Aorta (tissue), 5 donors: ENCODE measurements at regions not wholly inside any gene's neighbourhood (a gene's known extent, or its start where the extent isn't known, plus 50 kb on each side); places are given as distances from the start of the nearest gene placed in this dataset.
"Not testable (repeated sequence)": the region's sequence is repeated elsewhere in the genome, so short reads cannot be mapped to it uniquely, and the experiment has no call there.

Experiments used
- ATAC-seq: fragments of 200-7000 bp; cut with Tn5 transposase; one replicate; pipeline ENCODE4 v1.9.1; 2022; ENCODE audit warnings: moderate library complexity; ENCODE audit not compliant: low FRiP score
- DNase-seq, 2 donors: peaks; one replicate each; pipeline ENCODE4 v3.0.0-alpha.2; 2020
- H3K27ac ChIP-seq, 2 donors: one replicate each; pipeline ENCODE4 v1.5.1; 2013; ENCODE audit warnings: low read length in 2 of 2, mild to moderate bottlenecking in 2 of 2, moderate library complexity in 2 of 2, control low read depth in 1 of 2, inconsistent platforms in 1 of 2, low read depth in 1 of 2
- H3K27me3 ChIP-seq, 2 donors: one replicate each; pipeline ENCODE4 v1.6.1; 2013; ENCODE audit warnings: control low read depth in 1 of 2, low read length in 1 of 2, mild to moderate bottlenecking in 1 of 2, moderate library complexity in 1 of 2; ENCODE audit not compliant: insufficient read depth in 2 of 2, control insufficient read depth in 1 of 2
- H3K36me3 ChIP-seq, 2 donors: one replicate each; pipeline ENCODE4 v1.6.1; 2013; ENCODE audit warnings: control low read depth in 1 of 2, low read length in 1 of 2, mild to moderate bottlenecking in 1 of 2; ENCODE audit not compliant: insufficient read depth in 2 of 2, control insufficient read depth in 1 of 2
- H3K4me1 ChIP-seq, 2 donors: one replicate each; pipeline ENCODE4 v1.6.1; 2013; ENCODE audit warnings: low read length in 2 of 2, control low read depth in 1 of 2, mild to moderate bottlenecking in 1 of 2, moderate library complexity in 1 of 2; ENCODE audit not compliant: insufficient read depth in 2 of 2, control insufficient read depth in 1 of 2
- H3K4me3 ChIP-seq, 2 donors: one replicate each; pipeline ENCODE4 v1.5.1; 2013; ENCODE audit warnings: low read length in 2 of 2, control low read depth in 1 of 2, mild to moderate bottlenecking in 1 of 2
- H3K9me3 ChIP-seq: one replicate; pipeline ENCODE4 v1.6.1; 2013; ENCODE audit warnings: mild to moderate bottlenecking, low read length; ENCODE audit not compliant: control insufficient read depth
- WGBS, 2 donors: extraction: QIAGEN DNeasy Blood & Tissue Kit; methylation state at CpG; one replicate each; pipeline ENCODE4 v1.1.7; 2013; 5-methylcytosine and 5-hydroxymethylcytosine counted together
- intact Hi-C, 2 donors: fragments of 100-400 bp; cut with DNase I; formaldehyde crosslinking; loops; one replicate each; pipeline versions ENCODE4 v1.14.2 to v1.15.0; 2022
- donor health status: healthy with polysubstance abuse.
- donor health status: Bipolar disorder and iron deficiency.
- donor health status: DM: no; HTN: no; CAD: no.
- donor health status: DM: no; HTN: no; CAD: no.
- donor health status: DM: yes; HTN: yes; CAD: no.

GRCh38 chr4:49149006-49149975, 163.2 kb downstream of the CWH43 start:
- intact Hi-C loops, H3K4me3 ChIP-seq, H3K27ac ChIP-seq, H3K9me3 ChIP-seq, H3K36me3 ChIP-seq, H3K27me3 ChIP-seq, H3K4me1 ChIP-seq, DNase-seq: not testable (repeated sequence)
- ATAC-seq = peak; percentile 99
- WGBS, 2 donors = 61 to 68% methylated on average over 21 of the region's 21 CpGs

- intact Hi-C loops, H3K4me3 ChIP-seq: not testable (repeated sequence)
- 49 to 55% methylated on average over 10 of the region's 10 CpGs for WGBS, 2 donors
Observed at GRCh38 chr4:49150351-49151083, 164.4 kb downstream of the CWH43 start.

GRCh38 chr4:49153011-49153410, 166.9 kb downstream of the CWH43 start:
- ATAC-seq = peak; percentile 69
- H3K9me3 ChIP-seq, H3K36me3 ChIP-seq, H3K27ac ChIP-seq, H3K27me3 ChIP-seq, intact Hi-C loops, H3K4me1 ChIP-seq, H3K4me3 ChIP-seq, DNase-seq: not testable (repeated sequence)
- WGBS, 2 donors = 79 to 82% methylated on average over 11 of the region's 11 CpGs

More at GRCh38 chr4:49150351-49151083, 164.4 kb downstream of the CWH43 start:
- ATAC-seq = peak; percentile 65
- DNase-seq, H3K36me3 ChIP-seq, H3K4me1 ChIP-seq, H3K27ac ChIP-seq, H3K9me3 ChIP-seq, H3K27me3 ChIP-seq: not testable (repeated sequence)

- H3K4me1 ChIP-seq, H3K4me3 ChIP-seq, intact Hi-C loops, H3K9me3 ChIP-seq, H3K27ac ChIP-seq, H3K27me3 ChIP-seq, H3K36me3 ChIP-seq, DNase-seq: not testable (repeated sequence)
- WGBS, 2 donors = 57 to 58% methylated on average over 11 of the region's 11 CpGs
- ATAC-seq = peak; percentile 93
Observed at GRCh38 chr4:49154308-49155103, 168.4 kb downstream of the CWH43 start.

GRCh38 chr4:49155270-49155669, 169.2 kb downstream of the CWH43 start:
- H3K4me3 ChIP-seq, H3K27ac ChIP-seq, H3K4me1 ChIP-seq, H3K9me3 ChIP-seq, H3K27me3 ChIP-seq, ATAC-seq, H3K36me3 ChIP-seq, DNase-seq, intact Hi-C loops: not testable (repeated sequence)
- WGBS, 2 donors = 73 to 76% methylated on average over 7 of the region's 7 CpGs

- H3K27me3 ChIP-seq, intact Hi-C loops, H3K9me3 ChIP-seq, H3K27ac ChIP-seq, DNase-seq, H3K4me3 ChIP-seq, H3K36me3 ChIP-seq, H3K4me1 ChIP-seq: not testable (repeated sequence)
- 58 to 59% methylated on average over 6 of the region's 6 CpGs for WGBS, 2 donors
- ATAC-seq = peak; percentile 69
Observed at GRCh38 chr4:49156309-49156708, 170.2 kb downstream of the CWH43 start.

- 45 to 51% methylated on average over 2 of the region's 2 CpGs for WGBS, 2 donors
- ATAC-seq, H3K9me3 ChIP-seq, H3K27me3 ChIP-seq, H3K36me3 ChIP-seq, H3K4me3 ChIP-seq, DNase-seq, H3K4me1 ChIP-seq, intact Hi-C loops, H3K27ac ChIP-seq: not testable (repeated sequence)
Observed at GRCh38 chr4:49157630-49158029, 171.6 kb downstream of the CWH43 start.

- H3K36me3 ChIP-seq, H3K9me3 ChIP-seq, H3K27me3 ChIP-seq, H3K27ac ChIP-seq, H3K4me3 ChIP-seq, intact Hi-C loops, H3K4me1 ChIP-seq, ATAC-seq: not testable (repeated sequence)
- DNase-seq = peak in 1 of 2 donors; percentile 75
- WGBS, 2 donors = 78 to 79% methylated on average over 23 of the region's 23 CpGs
Observed at GRCh38 chr4:49161111-49161541, 175.1 kb downstream of the CWH43 start.
